IMR-90 (cell line): ENCODE measurements at regions not wholly inside any gene's neighbourhood (a gene's known extent, or its start where the extent isn't known, plus 50 kb on each side); places are given as distances from the start of the nearest gene placed in this dataset.

Experiments
- ATAC-seq: fragments of 200-7000 bp; cut with Tn5 transposase; 2 replicates; pipeline ENCODE4 v1.9.1; 2020; ENCODE audit warnings: low read depth, mild to moderate bottlenecking, moderate library complexity
- BruUV-seq: library from RNA; stranded (reverse); fragments of 400-500 nt; replicated peaks from 2 replicates; lab custom pipeline; 2021; lab: Mats Ljungman, UMichigan
- CTCF ChIA-PET: fragments of 300-600 bp; formaldehyde crosslinking; extraction: SDS; loops from one replicate; lab custom pipeline; 2021; ENCODE audit warnings: antibody characterized with exemption; lab: Yijun Ruan, JAX
- POLR2A ChIA-PET: fragments of 300-600 bp; sonication (Branson Sonifier 250); formaldehyde crosslinking; loops from one replicate; lab custom pipeline; 2022; ENCODE audit warnings: antibody characterized with exemption; ENCODE audit not compliant: unreplicated experiment; lab: Charles Lee
- DNase-seq: peaks from one replicate; pipeline ENCODE4 v3.0.0; 2013
- H2AFZ ChIP-seq: replicated peaks from 2 replicates; pipeline ENCODE3; 2013; ENCODE audit warnings: low read length, mild to moderate bottlenecking; ENCODE audit not compliant: poor library complexity
- H2AK5ac ChIP-seq: 2 replicates; pipeline ENCODE4 v1.6.1; 2013; ENCODE audit warnings: low read depth, low read length, inconsistent platforms
- H2AK9ac ChIP-seq: replicated peaks from 2 replicates; pipeline ENCODE3; 2013; ENCODE audit warnings: mild to moderate bottlenecking, low read depth, low read length, moderate library complexity; ENCODE audit not compliant: poor library complexity
- H2BK120ac ChIP-seq: 2 replicates; pipeline ENCODE4 v1.6.1; 2013; ENCODE audit warnings: low read depth, low read length, inconsistent platforms
- H2BK15ac ChIP-seq: 3 replicates; pipeline ENCODE4 v1.6.1; 2013; ENCODE audit warnings: low read depth, low read length, inconsistent platforms
- H2BK20ac ChIP-seq: 2 replicates; pipeline ENCODE4 v1.6.1; 2013; ENCODE audit warnings: low read depth, mild to moderate bottlenecking, inconsistent platforms, low read length, moderate library complexity
- H2BK5ac ChIP-seq: 2 replicates; pipeline ENCODE4 v1.6.1; 2013; ENCODE audit warnings: mild to moderate bottlenecking, low read depth, low read length, inconsistent platforms; ENCODE audit not compliant: poor library complexity, severe bottlenecking
- H3K14ac ChIP-seq: replicated peaks from 2 replicates; pipeline ENCODE4 v1.6.1; 2013; ENCODE audit warnings: low read depth, low read length, inconsistent platforms
- H3K18ac ChIP-seq: 2 replicates; pipeline ENCODE4 v1.6.1; 2013; ENCODE audit warnings: low read depth, low read length, control low read depth
- H3K23ac ChIP-seq: 2 replicates; pipeline ENCODE4 v1.6.1; 2013; ENCODE audit warnings: low read depth, low read length, inconsistent platforms
- H3K27ac ChIP-seq: 2 replicates; pipeline ENCODE4 v1.5.1; 2013; ENCODE audit warnings: mild to moderate bottlenecking, control low read depth, low read length; ENCODE audit not compliant: insufficient read depth
- H3K27me3 ChIP-seq: 2 replicates; pipeline ENCODE4 v1.6.1; 2013; ENCODE audit warnings: low read length; ENCODE audit not compliant: control insufficient read depth, insufficient read depth
- H3K36me3 ChIP-seq: 2 replicates; pipeline ENCODE4 v1.6.1; 2013; ENCODE audit warnings: low read length, mixed read lengths; ENCODE audit not compliant: control insufficient read depth, insufficient read depth
- H3K4ac ChIP-seq: 2 replicates; pipeline ENCODE4 v1.6.1; 2013; ENCODE audit warnings: low read depth, low read length, inconsistent platforms
- H3K4me1 ChIP-seq: 2 replicates; pipeline ENCODE4 v1.6.1; 2013; ENCODE audit warnings: low read length, mixed read lengths; ENCODE audit not compliant: control insufficient read depth, insufficient read depth
- H3K4me2 ChIP-seq: 2 replicates; pipeline ENCODE4 v1.6.1; 2013; ENCODE audit warnings: low read depth, mild to moderate bottlenecking, control low read depth, low read length, moderate library complexity
- H3K4me3 ChIP-seq: 2 replicates; pipeline ENCODE4 v1.5.1; 2013; ENCODE audit warnings: low read depth, mild to moderate bottlenecking, control low read depth, low read length, moderate library complexity; ENCODE audit not compliant: insufficient read depth
- H3K56ac ChIP-seq: 2 replicates; pipeline ENCODE4 v1.6.1; 2013; ENCODE audit warnings: low read length, inconsistent platforms; ENCODE audit not compliant: insufficient read depth; ENCODE audit errors: extremely low read depth
- H3K79me1 ChIP-seq, 2 experiments: 2 replicates each; pipeline ENCODE4 v1.6.1; 2013; ENCODE audit warnings: low read length in 2 of 2, inconsistent platforms in 1 of 2, low read depth in 1 of 2
- H3K9ac ChIP-seq: 2 replicates; pipeline ENCODE4 v1.6.1; 2013; ENCODE audit warnings: low read depth, low read length, control low read depth
- H3K9me1 ChIP-seq: 2 replicates; pipeline ENCODE4 v1.6.1; 2013; ENCODE audit warnings: low read length, inconsistent platforms; ENCODE audit not compliant: insufficient read depth
- H3K9me3 ChIP-seq: 2 replicates; pipeline ENCODE4 v1.6.1; 2013; ENCODE audit warnings: low read length; ENCODE audit not compliant: control insufficient read depth, insufficient read depth
- H4K20me1 ChIP-seq: 2 replicates; pipeline ENCODE4 v1.6.1; 2013; ENCODE audit warnings: low read length, inconsistent platforms; ENCODE audit not compliant: insufficient read depth
- H4K5ac ChIP-seq: 2 replicates; pipeline ENCODE4 v1.6.1; 2013; ENCODE audit warnings: mild to moderate bottlenecking, low read depth, low read length, control low read depth
- H4K8ac ChIP-seq, 2 experiments: 2 replicates each; pipeline ENCODE4 v1.6.1; 2013; ENCODE audit warnings: low read depth in 2 of 2, low read length in 2 of 2, control low read depth in 1 of 2, inconsistent platforms in 1 of 2
- H4K91ac ChIP-seq: 2 replicates; pipeline ENCODE4 v1.6.1; 2013; ENCODE audit warnings: low read depth, low read length, inconsistent platforms; ENCODE audit not compliant: insufficient read depth
- CEBPB ChIP-seq: IDR thresholded peaks from 2 replicates; pipeline ENCODE4 v1.6.1; 2012; ENCODE audit warnings: low read depth, low read length, improper control_type of control experiment
- RAD21 ChIP-seq: IDR thresholded peaks from 2 replicates; pipeline ENCODE4 v1.6.1; 2012; ENCODE audit warnings: low read length, improper control_type of control experiment
- WGBS, 2 experiments: methylation state at CpG; one replicate each; pipeline versions ENCODE4 v1.1.5 to v1.1.7; 2013; ENCODE audit warnings: missing lambda C conversion rate in 2 of 2; ENCODE audit not compliant: insufficient read length in 1 of 2; ENCODE audit errors: extremely low coverage in 2 of 2; 5-methylcytosine and 5-hydroxymethylcytosine counted together
- dilution Hi-C: fragments of 300-500 bp; cut with HindIII; formaldehyde crosslinking; loops from one replicate; pipeline ENCODE4 v1.14.3; 2018; ENCODE audit warnings: low sequenced_read_pairs; ENCODE audit not compliant: unreplicated experiment
- in situ Hi-C: fragments of 300-500 bp; cut with MboI; formaldehyde crosslinking; loops from 3 replicates; pipeline ENCODE4 v1.14.3; 2019; ENCODE audit warnings: low sequenced_read_pairs, inconsistent platforms, mixed read lengths
- intact Hi-C: fragments of 100-400 bp; cut with micrococcal nuclease; formaldehyde crosslinking; loops from 2 replicates; pipeline ENCODE4 v1.10.0; 2022

DNA sequence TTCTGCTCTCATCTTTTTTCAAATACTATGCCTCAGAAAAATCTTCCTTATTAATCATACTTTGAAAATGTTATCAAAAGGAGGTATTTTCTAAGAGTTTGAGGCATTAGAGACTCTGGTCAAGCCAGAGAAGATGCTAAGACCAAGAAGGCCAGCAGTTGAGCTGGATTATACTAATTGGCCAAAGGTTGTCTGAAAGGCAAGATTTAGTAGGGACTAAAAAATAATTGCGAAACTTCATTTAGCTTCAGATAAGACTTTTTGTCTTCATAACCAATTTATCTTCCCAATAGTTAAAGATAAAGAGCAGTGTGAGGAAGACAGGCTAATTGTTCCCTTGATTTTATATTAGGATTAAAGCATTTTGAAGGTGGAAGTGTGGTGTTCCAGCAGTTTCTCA is 1412.4 kb upstream of the PCDH7 start:
- WGBS, 2 experiments: no CpG with 5 or more reads among the region's 1 CpG
- no peak overlapping the region for H4K91ac ChIP-seq

More for the DNA sequence above, 1412.4 kb upstream of the PCDH7 start:
- H2BK20ac ChIP-seq: no peak overlapping the region
- ATAC-seq: no peak
- no peak overlapping the region for H3K27ac ChIP-seq
- no peaks in the 10 kb centered on the region for H3K9me1 ChIP-seq
- H4K8ac ChIP-seq: no peak overlapping the region
- no peak overlapping the region for H2BK5ac ChIP-seq
- no peak overlapping the region for H3K4ac ChIP-seq
- intact Hi-C loops (no loop called here), in situ Hi-C loops (no loop called here), dilution Hi-C loops (no loop called here)
- H3K9ac ChIP-seq: no peak overlapping the region
- no peaks in the 10 kb centered on the region for H4K20me1 ChIP-seq
- H2AK9ac ChIP-seq: no peak overlapping the region
- no peak overlapping the region for H3K23ac ChIP-seq
- ChIA-PET CTCF (no interaction called here), POLR2A (no interaction called here)
- H2BK15ac ChIP-seq: no peak overlapping the region
- no peaks in the 10 kb centered on the region for H3K27me3 ChIP-seq
- DNase-seq: no peak
- H3K36me3 ChIP-seq: no peaks in the 10 kb centered on the region
- no peak overlapping the region for H3K4me3 ChIP-seq
- no peaks in the 10 kb centered on the region for H3K79me1 ChIP-seq
- no TSS peak for BruUV-seq
- TF ChIP-seq CEBPB (0 out of 2 replicates have a peak, but pooled peaks have one; percentile 57), RAD21 (no peak)
- no peaks in the 10 kb centered on the region for H3K4me1 ChIP-seq
- no peak overlapping the region for H3K4me2 ChIP-seq
- H2AFZ ChIP-seq: no peak overlapping the region
- no peak overlapping the region for H2AK5ac ChIP-seq
- no peak overlapping the region for H4K5ac ChIP-seq
- no peak overlapping the region for H3K18ac ChIP-seq
- H3K14ac ChIP-seq: no peak overlapping the region
- H2BK120ac ChIP-seq: no peak overlapping the region
- H3K9me3 ChIP-seq: no peaks in the 10 kb centered on the region
- no peak overlapping the region for H3K56ac ChIP-seq
